ENCODE measurements at regions not wholly inside any gene's neighbourhood (a gene's known extent, or its start where the extent isn't known, plus 50 kb on each side); places are given as distances from the start of the nearest gene placed in this dataset.

DNA sequence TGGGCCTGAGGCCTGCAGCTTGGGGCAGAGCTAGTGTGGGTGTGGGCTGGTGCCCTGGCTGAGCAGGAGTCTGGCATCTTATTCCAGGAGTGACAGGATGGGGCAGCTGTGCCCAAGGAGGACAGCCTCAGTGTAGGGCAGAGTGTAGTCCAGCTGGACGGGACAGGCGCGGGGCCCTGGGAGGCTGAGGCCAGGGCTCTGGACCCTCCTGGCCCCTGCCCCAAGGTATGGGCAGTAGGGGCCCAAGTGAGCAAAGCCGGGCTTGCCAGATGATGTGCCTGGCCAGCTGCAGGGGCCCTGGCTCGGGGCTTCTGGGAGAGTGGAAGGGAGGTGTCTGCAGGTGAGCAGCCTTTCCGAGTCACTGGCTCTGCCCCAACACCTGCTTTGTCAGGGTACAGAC lies 1190.9 kb downstream of the BRD1 start:
- no peak for DNase-seq (ENCODE audit: low read depth in 1 of 2, low spot score in 1 of 2)
- no peak for TF ChIP-seq JUND (IDR thresholded peaks at IDR 0.05; ENCODE audit: low read depth)
- in situ Hi-C loops (cut with HindIII; ENCODE audit: low pct_unique_long_range_greater_than_20kb, low sequenced_read_pairs), result no loop called here

DNA sequence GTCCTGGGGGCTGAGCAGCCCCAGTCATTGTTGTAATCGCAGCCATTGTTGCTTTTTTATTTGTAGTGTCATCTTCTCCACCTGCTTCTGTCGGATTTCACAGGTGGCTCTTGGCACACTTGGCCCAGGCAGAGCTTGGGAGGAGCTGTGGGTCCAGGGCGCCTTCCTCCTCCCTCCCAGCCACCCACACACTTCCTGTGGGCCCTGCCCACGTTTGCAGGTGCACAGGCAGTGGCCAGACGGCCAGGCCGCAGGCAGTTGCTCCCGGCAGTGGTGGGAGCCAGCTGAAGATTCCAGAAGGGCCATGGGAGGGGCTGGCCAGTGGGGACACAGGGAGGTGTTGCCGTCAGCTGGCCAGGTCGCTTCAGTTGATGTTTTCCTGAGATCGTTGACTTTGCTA lies 1191.9 kb downstream of the BRD1 start:
- TF ChIP-seq JUND (IDR thresholded peaks at IDR 0.05; ENCODE audit: low read depth), result no peak
- in situ Hi-C loops (cut with HindIII; ENCODE audit: low pct_unique_long_range_greater_than_20kb, low sequenced_read_pairs), result no loop called here
- DNase-seq (ENCODE audit: low read depth in 1 of 2, low spot score in 1 of 2), result no peak

DNA sequence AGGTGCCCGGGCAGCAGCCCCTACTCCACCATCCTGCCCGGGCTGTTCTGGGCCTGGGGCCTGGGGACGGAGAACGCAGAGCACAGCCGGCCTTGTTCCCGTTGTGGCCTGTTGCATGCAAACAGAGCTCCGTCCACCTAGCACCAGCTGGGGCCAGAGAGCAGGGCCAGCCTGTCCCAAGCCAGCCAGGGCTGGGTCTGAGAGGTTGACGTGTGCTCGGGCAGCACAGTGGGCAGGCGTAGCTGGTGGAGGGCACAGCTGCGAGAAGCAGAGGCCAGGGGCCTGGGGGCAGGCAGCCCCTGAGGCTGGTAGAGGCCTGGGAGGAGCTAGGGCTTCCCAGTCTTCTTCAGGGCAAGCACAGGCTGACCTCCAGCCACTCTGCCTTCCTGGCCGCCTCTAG lies 1192.6 kb downstream of the BRD1 start:
- in situ Hi-C loops (cut with HindIII; ENCODE audit: low pct_unique_long_range_greater_than_20kb, low sequenced_read_pairs), result no loop called here
- DNase-seq (ENCODE audit: low read depth in 1 of 2, low spot score in 1 of 2), result no peak
- no peak for TF ChIP-seq JUND (IDR thresholded peaks at IDR 0.05; ENCODE audit: low read depth)

DNA sequence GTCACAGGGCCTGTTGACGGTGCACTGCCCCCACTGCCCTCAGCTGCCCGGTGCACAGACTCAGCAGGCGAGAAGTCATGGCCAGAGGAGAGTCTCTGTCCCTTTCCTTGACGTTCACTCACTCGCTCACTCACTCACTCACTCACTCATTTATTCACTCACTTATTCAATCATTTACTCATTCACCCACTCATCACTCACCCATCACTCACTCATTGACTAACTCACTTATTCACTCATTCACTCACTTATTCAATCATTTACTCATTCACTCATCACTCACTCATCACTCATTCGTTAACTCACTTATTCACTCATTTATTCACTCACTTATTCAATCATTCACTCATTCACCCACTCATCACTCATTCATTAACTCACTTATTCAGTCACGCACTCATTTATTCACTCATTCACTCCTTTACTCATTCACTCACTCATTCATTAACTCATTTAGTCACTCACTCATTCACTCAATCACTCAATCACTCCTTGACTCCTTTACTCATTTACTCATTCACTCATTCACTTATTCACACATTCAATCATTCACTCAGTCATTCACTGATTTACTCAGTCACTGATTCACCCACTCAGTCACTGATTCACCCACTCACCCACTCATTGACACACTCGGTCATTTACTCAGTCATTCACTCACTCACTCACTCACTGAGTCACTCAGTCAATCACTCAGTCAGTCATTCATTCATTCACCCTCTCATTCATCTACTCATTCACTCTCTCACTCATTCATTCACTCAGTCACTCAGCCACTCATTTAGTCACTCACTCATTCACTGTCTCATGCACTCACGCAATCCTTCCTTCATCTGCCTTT lies 1193.5 kb downstream of the BRD1 start:
- no peak for TF ChIP-seq JUND (IDR thresholded peaks at IDR 0.05; ENCODE audit: low read depth)
- in situ Hi-C loops (cut with HindIII; ENCODE audit: low pct_unique_long_range_greater_than_20kb, low sequenced_read_pairs), result no loop called here
- no peak for DNase-seq (ENCODE audit: low read depth in 1 of 2, low spot score in 1 of 2)

DNA sequence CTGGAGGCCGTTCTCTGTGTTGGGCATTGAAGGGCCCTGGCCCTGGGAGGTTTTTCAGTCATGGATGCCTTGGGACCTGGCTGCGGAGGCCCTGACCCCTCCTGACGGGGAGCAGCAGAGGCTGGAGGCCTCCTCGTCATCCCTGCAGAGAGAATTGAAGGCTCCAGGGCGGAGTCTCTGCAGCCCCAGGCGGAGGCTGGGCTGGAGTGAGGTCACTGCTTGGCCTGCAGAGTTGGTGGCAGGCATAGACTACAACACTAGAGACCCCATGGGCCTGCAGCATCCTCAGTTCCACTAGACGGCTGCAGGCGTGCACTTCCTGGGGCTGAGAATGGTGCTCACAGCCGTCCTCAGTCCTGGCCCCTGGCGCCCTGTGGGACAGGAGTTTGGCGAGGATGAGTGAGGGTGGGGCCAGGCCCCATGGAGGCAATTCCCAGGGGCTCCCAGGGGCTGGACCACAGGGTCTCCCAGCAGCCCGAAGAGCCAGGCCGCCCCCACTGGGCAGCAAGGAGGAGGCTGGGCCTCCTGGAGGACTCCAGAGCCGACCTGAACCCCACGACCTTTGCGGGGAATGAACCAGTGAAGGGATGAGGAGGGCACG lies 1194.9 kb downstream of the BRD1 start:
- DNase-seq (ENCODE audit: low read depth in 1 of 2, low spot score in 1 of 2), result no peak
- in situ Hi-C loops (cut with HindIII; ENCODE audit: low pct_unique_long_range_greater_than_20kb, low sequenced_read_pairs), result no loop called here
- no peak for TF ChIP-seq JUND (IDR thresholded peaks at IDR 0.05; ENCODE audit: low read depth)

DNA sequence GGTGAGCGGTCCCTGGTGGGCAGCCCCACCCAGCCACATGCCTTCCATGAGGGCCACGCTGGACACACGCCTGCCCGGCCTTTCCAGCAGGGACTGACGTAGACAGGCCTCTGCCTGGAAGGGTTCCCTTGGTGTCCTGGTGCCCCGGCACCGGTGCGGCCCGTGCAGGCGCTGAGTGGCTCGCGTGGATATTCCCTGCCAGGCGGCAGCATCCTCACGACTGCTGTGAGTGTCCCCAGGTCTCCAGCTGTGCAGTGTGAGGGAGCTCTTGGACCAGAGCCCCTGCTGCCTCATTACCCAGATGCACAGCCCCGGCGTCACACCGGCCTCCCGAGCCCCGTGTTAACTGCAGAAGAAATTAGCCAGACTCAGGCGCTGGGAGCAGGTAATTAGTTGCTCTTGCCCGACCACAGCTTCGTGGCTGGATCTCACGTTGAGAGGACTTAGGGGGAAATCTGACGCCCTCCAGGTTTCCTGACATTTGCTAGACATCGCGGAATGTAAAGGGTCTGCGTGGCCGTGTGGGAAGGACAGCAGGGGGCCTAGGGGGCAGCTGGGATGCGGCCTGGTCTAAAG lies 1196.3 kb downstream of the BRD1 start:
- no peak for DNase-seq (ENCODE audit: low read depth in 1 of 2, low spot score in 1 of 2)
- TF ChIP-seq JUND (IDR thresholded peaks at IDR 0.05; ENCODE audit: low read depth), result no peak
- in situ Hi-C loops (cut with HindIII; ENCODE audit: low pct_unique_long_range_greater_than_20kb, low sequenced_read_pairs), result no loop called here

DNA sequence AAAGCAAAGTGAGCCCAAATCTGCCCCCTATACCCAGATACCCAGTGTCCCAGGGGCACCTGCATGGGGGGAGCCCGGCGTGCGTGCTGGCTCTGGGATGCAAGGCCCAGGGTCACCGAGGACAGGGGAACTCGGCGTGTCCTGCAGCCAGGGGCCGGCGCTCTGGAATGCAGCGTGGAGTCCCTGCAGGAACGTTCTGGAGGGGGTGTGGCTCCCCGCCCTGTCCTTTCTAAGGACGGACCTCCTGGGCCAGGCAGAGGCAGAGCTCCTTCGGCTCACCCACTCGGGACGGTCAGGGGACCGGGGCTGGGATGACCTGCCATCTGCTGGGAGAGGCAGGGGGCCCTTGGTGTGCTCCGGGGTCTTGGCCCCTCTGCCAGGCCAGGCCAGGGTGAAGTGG lies 1196.8 kb downstream of the BRD1 start:
- TF ChIP-seq JUND (IDR thresholded peaks at IDR 0.05; ENCODE audit: low read depth), result no peak
- in situ Hi-C loops (cut with HindIII; ENCODE audit: low pct_unique_long_range_greater_than_20kb, low sequenced_read_pairs), result no loop called here
- no peak for DNase-seq (ENCODE audit: low read depth in 1 of 2, low spot score in 1 of 2)

DNA sequence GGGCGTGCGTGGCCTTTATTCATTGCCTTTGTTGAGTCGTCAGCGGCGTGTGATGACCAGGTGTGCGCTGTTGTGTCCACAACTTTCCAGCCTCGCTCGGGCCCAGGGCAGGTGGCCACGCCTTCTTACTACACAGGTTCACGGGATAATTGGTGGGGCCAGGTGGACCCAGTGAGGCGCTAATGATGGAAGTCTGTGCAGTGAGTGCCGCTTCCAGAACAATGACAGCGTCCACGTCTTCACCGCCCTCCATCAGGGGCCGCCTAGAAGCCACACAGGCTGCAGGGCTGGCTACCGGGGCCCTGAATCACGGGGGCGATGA lies 1197.3 kb downstream of the BRD1 start:
- in situ Hi-C loops (cut with HindIII; ENCODE audit: low pct_unique_long_range_greater_than_20kb, low sequenced_read_pairs), result no loop called here
- no peak for TF ChIP-seq JUND (IDR thresholded peaks at IDR 0.05; ENCODE audit: low read depth)
- no peak for DNase-seq (ENCODE audit: low read depth in 1 of 2, low spot score in 1 of 2)

DNA sequence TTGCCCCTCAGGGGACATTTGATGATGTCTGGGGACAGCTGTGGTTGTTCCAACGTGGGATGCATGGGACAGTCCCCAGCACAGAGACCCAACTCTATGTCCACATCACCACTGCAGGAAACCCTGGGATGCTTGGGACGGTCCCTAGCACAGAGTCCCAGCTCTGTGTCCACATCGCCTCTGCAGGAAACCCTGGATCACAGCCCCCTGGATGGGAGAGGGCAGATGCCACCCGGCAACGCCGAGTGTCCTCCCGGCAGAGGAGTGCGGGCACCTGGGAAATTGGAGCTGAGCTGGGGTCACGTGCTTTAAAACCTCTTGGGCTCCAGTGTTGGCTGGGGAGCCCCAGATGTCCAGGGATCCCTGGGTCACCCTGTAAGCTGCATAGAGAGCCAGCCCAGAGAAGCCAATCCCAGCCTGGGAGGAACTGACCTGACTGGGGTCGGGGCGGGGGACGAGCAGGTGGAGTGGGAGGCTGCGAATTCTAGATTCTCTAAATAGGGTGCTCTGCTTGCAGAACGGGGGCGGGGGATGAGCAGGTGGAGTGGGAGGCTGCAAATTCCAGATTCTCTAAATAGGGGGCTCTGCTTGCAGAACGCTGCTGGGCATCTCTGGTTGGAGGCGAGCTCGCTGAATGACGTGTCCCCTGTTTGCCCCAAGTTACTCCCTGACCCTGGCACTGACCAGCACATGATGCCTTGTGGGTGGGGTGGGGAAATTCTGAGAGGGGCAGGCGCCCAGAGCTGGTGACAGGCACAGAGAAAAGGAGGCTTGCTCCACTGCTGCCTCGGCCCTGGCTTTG lies 1197.8 kb downstream of the BRD1 start:
- in situ Hi-C loops (cut with HindIII; ENCODE audit: low pct_unique_long_range_greater_than_20kb, low sequenced_read_pairs), result no loop called here
- TF ChIP-seq JUND (IDR thresholded peaks at IDR 0.05; ENCODE audit: low read depth), result no peak
- no peak for DNase-seq (ENCODE audit: low read depth in 1 of 2, low spot score in 1 of 2)

DNA sequence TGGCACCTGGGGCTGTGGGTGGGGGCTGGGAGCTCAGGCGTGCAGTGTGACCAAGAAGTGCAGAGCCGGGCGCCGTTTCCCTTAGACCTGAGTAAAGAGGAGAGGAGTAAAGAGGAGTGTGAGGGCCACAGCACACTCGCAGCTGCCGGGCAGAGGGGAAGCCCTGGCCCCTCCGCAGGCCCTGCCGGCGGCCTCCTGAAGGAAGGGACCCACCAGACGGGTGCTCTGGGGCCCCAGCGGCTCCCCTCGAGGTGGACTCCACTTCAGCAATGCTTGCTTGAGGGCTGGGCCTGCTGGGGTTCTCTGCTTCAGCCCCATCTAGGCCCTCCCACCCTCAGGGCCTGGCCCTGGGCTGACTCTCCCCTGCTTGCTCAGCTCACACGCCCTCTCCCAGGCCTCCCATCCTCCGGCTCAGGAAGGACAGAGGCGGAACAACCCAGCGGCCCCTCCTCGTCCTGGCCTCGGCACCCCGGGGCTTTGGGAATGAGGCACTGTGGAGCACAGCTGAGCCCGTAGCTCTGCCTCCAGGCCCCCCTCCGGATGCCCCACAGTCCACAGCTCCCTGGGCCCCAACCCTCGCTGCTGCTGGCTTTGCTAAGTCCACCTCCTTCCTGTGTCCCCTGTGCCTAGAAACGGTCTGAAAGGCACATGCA lies 1198.7 kb downstream of the BRD1 start:
- no peak for DNase-seq (ENCODE audit: low read depth in 1 of 2, low spot score in 1 of 2)
- in situ Hi-C loops (cut with HindIII; ENCODE audit: low pct_unique_long_range_greater_than_20kb, low sequenced_read_pairs), result no loop called here
- no peak for TF ChIP-seq JUND (IDR thresholded peaks at IDR 0.05; ENCODE audit: low read depth)

DNA sequence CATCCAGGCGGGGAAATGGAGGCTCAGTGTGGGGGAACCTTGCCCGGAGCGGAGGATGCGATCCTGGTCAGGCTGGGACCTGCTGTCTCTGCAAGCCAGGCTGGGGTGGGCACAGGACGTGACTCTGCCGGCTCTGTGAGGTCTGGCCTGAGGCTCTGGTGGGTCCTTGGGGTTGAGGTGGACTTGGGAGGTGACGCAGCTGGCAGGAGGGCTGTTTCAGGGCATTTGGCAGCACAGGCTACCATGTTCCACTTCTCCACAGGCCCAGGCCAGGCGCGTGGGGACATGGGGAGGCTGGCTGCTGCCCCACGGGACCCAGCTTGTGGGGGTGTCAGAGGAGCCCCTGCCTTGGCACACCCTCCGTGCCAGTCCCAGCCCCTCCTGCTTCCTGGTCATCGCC lies 1199.7 kb downstream of the BRD1 start:
- TF ChIP-seq JUND (IDR thresholded peaks at IDR 0.05; ENCODE audit: low read depth), result no peak
- DNase-seq (ENCODE audit: low read depth in 1 of 2, low spot score in 1 of 2), result no peak
- in situ Hi-C loops (cut with HindIII; ENCODE audit: low pct_unique_long_range_greater_than_20kb, low sequenced_read_pairs), result no loop called here

DNA sequence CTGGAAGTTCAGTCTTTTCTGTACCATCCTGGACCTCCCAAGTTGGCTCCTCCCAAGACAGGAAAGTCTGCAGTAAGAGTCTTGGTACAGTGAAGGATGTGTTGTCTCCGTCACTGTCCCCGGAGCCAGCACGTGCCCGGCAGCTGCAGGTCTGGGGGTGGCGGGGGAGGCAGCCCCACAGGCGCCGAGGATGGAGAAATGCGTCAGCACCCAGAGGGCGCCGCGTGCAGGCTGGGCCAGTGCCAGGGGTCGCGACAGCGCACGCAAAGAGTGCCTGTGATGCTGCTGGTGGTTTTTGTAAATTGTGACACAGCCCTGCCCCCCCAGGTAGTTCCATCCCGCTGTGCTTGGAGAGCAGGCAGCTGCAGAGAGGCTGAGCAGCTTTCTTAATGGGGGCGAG lies 1200.5 kb downstream of the BRD1 start:
- TF ChIP-seq JUND (IDR thresholded peaks at IDR 0.05; ENCODE audit: low read depth), result no peak
- in situ Hi-C loops (cut with HindIII; ENCODE audit: low pct_unique_long_range_greater_than_20kb, low sequenced_read_pairs), result no loop called here
- no peak for DNase-seq (ENCODE audit: low read depth in 1 of 2, low spot score in 1 of 2)
